Gastrocnemius medialis (tissue), 4 donors: ENCODE measurements at regions not wholly inside any gene's neighbourhood (a gene's known extent, or its start where the extent isn't known, plus 50 kb on each side); places are given as distances from the start of the nearest gene placed in this dataset.
"Not testable (repeated sequence)": the region's sequence is repeated elsewhere in the genome, so short reads cannot be mapped to it uniquely, and the experiment has no call there.

Experiments used
- ATAC-seq, 2 donors: fragments of 150-250 bp; one replicate each; pipeline ENCODE4 v1.9.1; 2016
- DNase-seq, 2 donors: peaks; one replicate each; pipeline ENCODE4 v3.0.0-alpha.2; 2019
- H3K27ac ChIP-seq, 4 donors: fragments of 200-600 bp; sonication (generic); 1 replicate in 1 of 4; 2 replicates in 3 of 4; pipeline ENCODE4 v1.5.1; 2016 to 2018; ENCODE audit warnings: mild to moderate bottlenecking in 2 of 4, moderate library complexity in 1 of 4
- H3K27me3 ChIP-seq, 3 donors: fragments of 200-600 bp; sonication (generic) in 2 of 3; 1 replicate in 1 of 3; 2 replicates in 2 of 3; pipeline versions ENCODE4 v1.5.1 to v1.6.0; 2016 to 2019; ENCODE audit warnings: mild to moderate bottlenecking in 1 of 3, moderate library complexity in 1 of 3
- H3K36me3 ChIP-seq, 2 donors: fragments of 200-600 bp; sonication (generic) in 1 of 2; one replicate each; pipeline ENCODE4 v1.5.1; 2017 to 2018
- H3K4me1 ChIP-seq, 2 donors: fragments of 200-600 bp; sonication (generic) in 1 of 2; one replicate each; pipeline ENCODE4 v1.5.1; 2016 to 2017; ENCODE audit warnings: mild to moderate bottlenecking in 2 of 2
- H3K4me3 ChIP-seq, 4 donors: fragments of 200-600 bp; sonication (generic) in 3 of 4; 1 replicate in 1 of 4; 2 replicates in 3 of 4; pipeline ENCODE4 v1.5.1; 2016 to 2019; ENCODE audit warnings: mild to moderate bottlenecking in 2 of 4
- H3K9me3 ChIP-seq, 3 donors: fragments of 200-600 bp; sonication (generic) in 2 of 3; 1 replicate in 1 of 3; 2 replicates in 2 of 3; pipeline ENCODE4 v1.5.1; 2016 to 2019
- POLR2A ChIP-seq, 2 donors: fragments of 450-650 bp; IDR thresholded peaks; one replicate each; pipeline ENCODE4 v1.6.1; 2017; ENCODE audit warnings: antibody characterized with exemption in 2 of 2, mild to moderate bottlenecking in 2 of 2, moderate library complexity in 2 of 2
- in situ Hi-C, 4 donors: fragments of 200-750 bp; cut with MboI; loops; one replicate each; pipeline versions ENCODE4 v1.15.0 to v1.8.0; 2017; ENCODE audit warnings: low sequenced_read_pairs in 4 of 4
- intact Hi-C: fragments of 100-400 bp; cut with DNase I; formaldehyde crosslinking; loops from one replicate; pipeline ENCODE4 v1.15.1; 2023; ENCODE audit warnings: low total_unique reads
- TF ChIP-seq, protein P1 (sequence below), 5 experiments: fragments of 450-650 bp in 3 of 5; fragments of 200-600 bp in 2 of 5; sonication (generic) in 2 of 5; IDR thresholded peaks in 4 of 5; conservative IDR thresholded peaks in 1 of 5; 1 replicate in 4 of 5; 2 replicates in 1 of 5; pipeline ENCODE4 v1.5.1; 2016 to 2019; ENCODE audit warnings: antibody characterized with exemption in 5 of 5, mild to moderate bottlenecking in 3 of 5, moderate library complexity in 3 of 5

DNA sequence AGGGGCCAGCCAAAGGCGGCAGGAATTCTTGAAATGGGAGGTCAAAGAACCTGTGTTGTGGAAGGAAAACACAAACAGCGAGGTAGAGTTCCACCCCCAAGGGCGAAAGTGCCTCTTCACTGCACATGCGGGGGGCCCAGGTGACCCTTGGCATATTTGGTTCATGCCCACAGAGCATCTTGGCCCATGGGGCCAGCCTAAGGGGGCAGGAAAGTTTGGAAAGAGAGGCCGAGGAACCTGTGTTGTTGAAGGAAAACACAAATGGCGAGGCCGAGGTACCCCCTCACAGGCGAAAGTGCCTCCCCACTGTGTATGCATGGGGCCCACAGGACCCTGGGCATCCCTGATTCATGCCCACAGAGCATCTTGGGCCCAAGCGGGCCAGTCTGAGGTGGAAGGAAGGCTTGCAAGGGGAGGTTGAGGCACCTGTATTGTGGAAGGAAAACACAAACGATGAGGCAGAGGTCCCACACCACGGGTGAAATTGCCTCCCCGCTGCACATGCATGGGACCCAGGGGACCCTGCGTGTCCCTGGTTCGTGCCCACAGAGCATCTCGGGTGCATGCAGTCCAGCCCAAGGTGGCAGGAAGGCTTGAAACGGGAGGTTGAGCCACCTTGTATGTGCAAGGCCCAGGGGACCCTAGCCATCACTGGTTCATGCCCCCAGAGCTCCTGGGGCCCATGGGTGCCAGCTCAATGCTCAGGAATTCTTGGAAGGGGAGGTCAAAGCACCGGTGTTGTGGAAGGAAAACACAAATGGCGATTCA lies 384.1 kb downstream of the ALG10 start:
- H3K27me3 ChIP-seq, result no peaks in the 10 kb centered on the region
- H3K27ac ChIP-seq, result no peak overlapping the region
- peaks cover 0 to 8% (median 3%) of the 10 kb centered on the region in 3 donors for H3K9me3 ChIP-seq
- intact Hi-C loops (no loop called here), in situ Hi-C loops (no loop called here)
- H3K4me1 ChIP-seq, result no peaks in the 10 kb centered on the region
- no peak for TF ChIP-seq POLR2A (IDR thresholded peaks at IDR 0.05)
- DNase-seq (peak in 1 of 2 donors; percentile 5), ATAC-seq (no peak)
- H3K4me3 ChIP-seq, result no peak overlapping the region
- H3K36me3 ChIP-seq, result no peaks in the 10 kb centered on the region

DNA sequence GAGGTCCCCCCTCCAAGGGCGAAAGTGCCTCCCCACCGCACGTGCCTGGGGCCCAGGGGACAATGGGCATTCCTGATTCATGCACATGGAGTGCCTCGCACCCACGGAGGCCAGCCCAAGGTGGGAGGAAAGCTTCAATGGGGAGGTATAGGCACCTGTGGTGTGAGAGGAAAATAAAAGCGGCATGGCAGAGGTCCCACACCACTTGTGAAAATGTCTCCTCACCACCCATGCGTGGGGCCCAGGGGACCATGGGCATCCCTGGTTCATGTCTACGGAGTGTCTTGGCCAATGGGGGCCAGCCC lies 384.7 kb downstream of the ALG10 start:
- in situ Hi-C loops, result no loop called here
- no peak overlapping the region for H3K27ac ChIP-seq
- no peaks in the 10 kb centered on the region for H3K36me3 ChIP-seq
- ATAC-seq (no peak), DNase-seq (peak in 1 of 2 donors; percentile 3)
- no peak overlapping the region for H3K4me3 ChIP-seq
- no peaks in the 10 kb centered on the region for H3K4me1 ChIP-seq
- no peaks in the 10 kb centered on the region for H3K27me3 ChIP-seq
- peaks cover 0 to 8% (median 3%) of the 10 kb centered on the region in 3 donors for H3K9me3 ChIP-seq
- intact Hi-C loops, result no loop called here
- TF ChIP-seq, protein P1, sequence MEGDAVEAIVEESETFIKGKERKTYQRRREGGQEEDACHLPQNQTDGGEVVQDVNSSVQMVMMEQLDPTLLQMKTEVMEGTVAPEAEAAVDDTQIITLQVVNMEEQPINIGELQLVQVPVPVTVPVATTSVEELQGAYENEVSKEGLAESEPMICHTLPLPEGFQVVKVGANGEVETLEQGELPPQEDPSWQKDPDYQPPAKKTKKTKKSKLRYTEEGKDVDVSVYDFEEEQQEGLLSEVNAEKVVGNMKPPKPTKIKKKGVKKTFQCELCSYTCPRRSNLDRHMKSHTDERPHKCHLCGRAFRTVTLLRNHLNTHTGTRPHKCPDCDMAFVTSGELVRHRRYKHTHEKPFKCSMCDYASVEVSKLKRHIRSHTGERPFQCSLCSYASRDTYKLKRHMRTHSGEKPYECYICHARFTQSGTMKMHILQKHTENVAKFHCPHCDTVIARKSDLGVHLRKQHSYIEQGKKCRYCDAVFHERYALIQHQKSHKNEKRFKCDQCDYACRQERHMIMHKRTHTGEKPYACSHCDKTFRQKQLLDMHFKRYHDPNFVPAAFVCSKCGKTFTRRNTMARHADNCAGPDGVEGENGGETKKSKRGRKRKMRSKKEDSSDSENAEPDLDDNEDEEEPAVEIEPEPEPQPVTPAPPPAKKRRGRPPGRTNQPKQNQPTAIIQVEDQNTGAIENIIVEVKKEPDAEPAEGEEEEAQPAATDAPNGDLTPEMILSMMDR (IDR thresholded peaks at IDR 0.05 in 4 of 5, conservative IDR thresholded peaks at IDR 0.05 in 1 of 5), result no peak
- TF ChIP-seq POLR2A (IDR thresholded peaks at IDR 0.05), result no peak

DNA sequence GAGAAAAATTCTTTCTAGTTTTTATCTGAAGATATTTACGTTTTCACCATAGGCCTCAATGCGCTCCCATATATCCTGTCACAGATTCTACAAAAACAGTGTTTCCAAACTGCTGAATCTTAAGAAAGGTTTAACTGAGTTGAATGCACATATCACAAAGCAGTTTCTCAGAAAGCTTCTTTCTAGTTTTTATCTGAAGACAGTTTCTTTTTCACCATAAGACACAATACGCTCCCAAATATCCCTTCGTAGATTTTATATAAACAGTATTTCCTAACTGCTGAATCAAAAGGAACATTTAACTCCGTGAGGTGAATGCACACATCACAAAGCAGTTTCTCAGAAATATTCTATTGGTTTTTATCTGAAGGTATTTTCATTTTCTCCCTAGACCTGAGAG lies 385.5 kb downstream of the ALG10 start:
- TF ChIP-seq POLR2A (IDR thresholded peaks at IDR 0.05), result no peak
- TF ChIP-seq, protein P1 (IDR thresholded peaks at IDR 0.05 in 4 of 5, conservative IDR thresholded peaks at IDR 0.05 in 1 of 5), result no peak
- ATAC-seq (no peak), DNase-seq (no peak)
- Histone ChIP-seq H3K9me3 (peaks cover 0 to 8% (median 3%) of the 10 kb centered on the region in 3 donors), H3K4me1 (no peaks in the 10 kb centered on the region), H3K27me3 (no peaks in the 10 kb centered on the region), H3K27ac (no peak overlapping the region), H3K4me3 (no peak overlapping the region), H3K36me3 (no peaks in the 10 kb centered on the region)
- in situ Hi-C loops, result no loop called here
- intact Hi-C loops, result no loop called here

DNA sequence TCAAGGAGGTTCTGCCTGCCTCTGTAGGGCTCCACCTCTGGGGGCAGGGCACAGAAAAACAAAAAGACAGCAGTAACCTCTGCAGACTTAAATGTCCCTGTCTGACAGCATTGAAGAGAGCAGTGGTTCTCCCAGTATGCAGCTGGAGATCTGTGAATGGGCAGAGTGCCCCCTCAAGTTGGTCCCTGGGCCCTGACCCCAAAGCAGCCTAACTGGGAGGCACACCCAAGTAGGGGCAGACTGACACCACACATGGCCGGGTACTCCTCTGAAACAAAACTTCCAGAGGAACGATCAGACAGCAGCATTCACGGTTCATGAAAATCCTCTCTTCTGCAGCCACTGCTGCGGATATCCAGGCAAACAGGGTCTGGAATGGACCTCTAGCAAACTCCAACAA lies 409.2 kb downstream of the ALG10 start:
- ATAC-seq, DNase-seq, intact Hi-C loops, H3K4me1 ChIP-seq, H3K27ac ChIP-seq, H3K27me3 ChIP-seq, H3K4me3 ChIP-seq, in situ Hi-C loops, H3K9me3 ChIP-seq, H3K36me3 ChIP-seq: not testable (repeated sequence)
